H1 (cell line): ENCODE measurements at regions not wholly inside any gene's neighbourhood (a gene's known extent, or its start where the extent isn't known, plus 50 kb on each side); places are given as distances from the start of the nearest gene placed in this dataset.

Experiments
- CTCF ChIA-PET: fragments of 300-600 bp; sonication (Branson Sonifier 250); formaldehyde crosslinking; loops from one replicate; lab custom pipeline; 2021; ENCODE audit not compliant: partially characterized antibody; lab: Charles Lee
- POLR2A ChIA-PET: fragments of 300-600 bp; sonication (Branson Sonifier 250); formaldehyde crosslinking; loops from one replicate; lab custom pipeline; 2021; ENCODE audit warnings: inconsistent platforms; ENCODE audit not compliant: partially characterized antibody; lab: Charles Lee
- DNase-seq, 2 experiments: peaks; one replicate each; pipeline versions ENCODE4 v3.0.0 to v3.0.0-alpha.2; 2010 to 2022; ENCODE audit warnings: low spot score in 2 of 2, low read depth in 1 of 2, mixed read lengths in 1 of 2
- FAIRE-seq: peaks from 2 replicates; lab custom pipeline; 2011; peaks lifted over from hg19 to GRCh38; lab: Jason Lieb, UNC
- H2AFZ ChIP-seq: 2 replicates; pipeline ENCODE4 v1.8.1; 2012; ENCODE audit warnings: low read length, inconsistent platforms
- H2AK5ac ChIP-seq: 2 replicates; pipeline ENCODE4 v1.6.1; 2013; ENCODE audit warnings: low read depth, low read length
- H2BK120ac ChIP-seq: replicated peaks from 2 replicates; pipeline ENCODE3; 2013; ENCODE audit warnings: low read depth, low read length, inconsistent platforms
- H2BK12ac ChIP-seq: 2 replicates; pipeline ENCODE4 v1.6.1; 2013; ENCODE audit warnings: low read depth, low read length
- H2BK15ac ChIP-seq: 2 replicates; pipeline ENCODE4 v1.6.1; 2013; ENCODE audit warnings: low read length
- H2BK20ac ChIP-seq: 2 replicates; pipeline ENCODE4 v1.6.1; 2013; ENCODE audit warnings: low read length
- H2BK5ac ChIP-seq: 2 replicates; pipeline ENCODE4 v1.6.1; 2013; ENCODE audit warnings: low read depth, low read length
- H3K14ac ChIP-seq: 2 replicates; pipeline ENCODE4 v1.6.1; 2013; ENCODE audit warnings: inconsistent platforms; ENCODE audit not compliant: insufficient read length
- H3K18ac ChIP-seq: 2 replicates; pipeline ENCODE4 v1.6.1; 2013; ENCODE audit warnings: low read length; ENCODE audit errors: extremely low read depth
- H3K23ac ChIP-seq: 2 replicates; pipeline ENCODE4 v1.6.1; 2013; ENCODE audit warnings: inconsistent platforms; ENCODE audit not compliant: insufficient read length
- H3K23me2 ChIP-seq: 2 replicates; pipeline ENCODE4 v1.6.1; 2013; ENCODE audit warnings: low read depth, low read length
- H3K27ac ChIP-seq: 2 replicates; pipeline ENCODE4 v1.6.1; 2011; ENCODE audit warnings: low read depth, low read length, inconsistent platforms
- H3K27me3 ChIP-seq, 4 experiments: replicated peaks in 1 of 4; 1 replicate in 1 of 4; 2 replicates in 3 of 4; pipeline versions ENCODE4 v1.6.1 to v1.8.1; 2011 to 2013; ENCODE audit warnings: low read length in 3 of 4, mild to moderate bottlenecking in 3 of 4, inconsistent platforms in 2 of 4, mixed read lengths in 2 of 4, moderate library complexity in 1 of 4; ENCODE audit not compliant: control insufficient read depth in 3 of 4, insufficient read depth in 3 of 4; ENCODE audit errors: extremely low read depth in 1 of 4
- H3K36me3 ChIP-seq, 4 experiments: 2 replicates each; pipeline versions ENCODE4 v1.6.1 to v1.8.1; 2011 to 2013; ENCODE audit warnings: mild to moderate bottlenecking in 4 of 4, low read length in 3 of 4, moderate library complexity in 2 of 4, control low read depth in 1 of 4, inconsistent platforms in 1 of 4; ENCODE audit not compliant: insufficient read depth in 4 of 4, control insufficient read depth in 2 of 4
- H3K4ac ChIP-seq: replicated peaks from 2 replicates; pipeline ENCODE3; 2013; ENCODE audit warnings: low read length, low read depth, mixed read lengths, inconsistent platforms; ENCODE audit not compliant: insufficient read length
- H3K4me1 ChIP-seq, 4 experiments: replicated peaks in 1 of 4; 1 replicate in 1 of 4; 2 replicates in 3 of 4; pipeline versions ENCODE4 v1.6.1 to v1.8.1; 2011 to 2013; ENCODE audit warnings: low read length in 3 of 4, inconsistent platforms in 2 of 4, mixed read lengths in 1 of 4; ENCODE audit not compliant: insufficient read depth in 4 of 4, control insufficient read depth in 3 of 4
- H3K4me2 ChIP-seq, 2 experiments: 2 replicates each; pipeline versions ENCODE4 v1.6.1 to v1.8.1; 2011 to 2013; ENCODE audit warnings: low read depth in 2 of 2, low read length in 2 of 2, control low read depth in 1 of 2, inconsistent platforms in 1 of 2, mild to moderate bottlenecking in 1 of 2; ENCODE audit not compliant: insufficient read depth in 1 of 2
- H3K4me3 ChIP-seq, 4 experiments: fragments of 200-600, 300-600 bp in 1 of 4; sonication (generic), shearing (Covaris generic), sonication (Bioruptor Twin) in 1 of 4; 2 replicates each; pipeline versions ENCODE4 v1.5.1 to v1.8.1; 2011 to 2016; ENCODE audit warnings: low read length in 4 of 4, low read depth in 3 of 4, control low read depth in 2 of 4, inconsistent platforms in 2 of 4, mild to moderate bottlenecking in 2 of 4, mixed read lengths in 1 of 4, moderate library complexity in 1 of 4; ENCODE audit not compliant: insufficient read depth in 2 of 4; ENCODE audit errors: extremely low read depth in 1 of 4
- H3K56ac ChIP-seq: replicated peaks from 2 replicates; pipeline ENCODE3; 2013; ENCODE audit warnings: low read depth, mild to moderate bottlenecking, mixed read lengths, low read length, inconsistent platforms; ENCODE audit not compliant: insufficient read length
- H3K79me1 ChIP-seq: 2 replicates; pipeline ENCODE4 v1.6.1; 2013; ENCODE audit warnings: low read depth, low read length, control low read depth
- H3K79me2 ChIP-seq, 2 experiments: 2 replicates each; pipeline versions ENCODE4 v1.6.1 to v1.8.1; 2012 to 2013; ENCODE audit warnings: low read length in 2 of 2, mild to moderate bottlenecking in 2 of 2, inconsistent platforms in 1 of 2; ENCODE audit not compliant: insufficient read depth in 2 of 2, control insufficient read depth in 1 of 2
- H3K9ac ChIP-seq, 4 experiments: replicated peaks in 1 of 4; 1 replicate in 1 of 4; 2 replicates in 3 of 4; pipeline versions ENCODE4 v1.6.1 to v1.8.1; 2011 to 2013; ENCODE audit warnings: low read depth in 3 of 4, low read length in 3 of 4, control low read depth in 2 of 4, mild to moderate bottlenecking in 2 of 4, moderate library complexity in 2 of 4, inconsistent platforms in 1 of 4; ENCODE audit errors: extremely low read depth in 1 of 4
- H3K9me3 ChIP-seq, 2 experiments: 2 replicates each; pipeline versions ENCODE4 v1.6.1 to v1.8.1; 2012 to 2013; ENCODE audit warnings: mild to moderate bottlenecking in 2 of 2, moderate library complexity in 2 of 2, control low read depth in 1 of 2, inconsistent platforms in 1 of 2, low read depth in 1 of 2, low read length in 1 of 2, mixed read lengths in 1 of 2; ENCODE audit not compliant: insufficient read depth in 2 of 2
- H4K20me1 ChIP-seq, 2 experiments: replicated peaks in 1 of 2; 2 replicates each; pipeline versions ENCODE3 to v1.8.1; 2011 to 2013; ENCODE audit warnings: inconsistent platforms in 2 of 2, low read length in 2 of 2, mild to moderate bottlenecking in 1 of 2; ENCODE audit not compliant: insufficient read depth in 2 of 2, control insufficient read depth in 1 of 2
- H4K5ac ChIP-seq: 2 replicates; pipeline ENCODE4 v1.6.1; 2013; ENCODE audit warnings: low read length, low read depth, mixed read lengths, inconsistent platforms; ENCODE audit not compliant: insufficient read length
- H4K8ac ChIP-seq: 2 replicates; pipeline ENCODE4 v1.8.0; 2013; ENCODE audit warnings: mild to moderate bottlenecking, moderate library complexity, low read length, inconsistent platforms; ENCODE audit not compliant: insufficient read depth; ENCODE audit errors: extremely low read depth
- H4K91ac ChIP-seq: replicated peaks from 2 replicates; pipeline ENCODE3; 2013; ENCODE audit warnings: low read length, mixed read lengths, inconsistent platforms; ENCODE audit not compliant: insufficient read length
- RAD21 ChIP-seq, 2 experiments: IDR thresholded peaks in 1 of 2; conservative IDR thresholded peaks in 1 of 2; 2 replicates each; pipeline ENCODE4 v1.6.1; 2011; ENCODE audit warnings: low read depth in 2 of 2, low read length in 2 of 2, improper control_type of control experiment in 1 of 2, inconsistent platforms in 1 of 2, mild to moderate bottlenecking in 1 of 2, moderate library complexity in 1 of 2
- SAP30 ChIP-seq: fragments of 300-600 bp; sonication (generic); IDR thresholded peaks from 2 replicates; pipeline ENCODE4 v1.7.1; 2012; ENCODE audit warnings: low read length, moderate library complexity, mild to moderate bottlenecking, inconsistent platforms; ENCODE audit not compliant: insufficient read depth, insufficient replicate concordance
- SIN3A ChIP-seq, 2 experiments: IDR thresholded peaks in 1 of 2; conservative IDR thresholded peaks in 1 of 2; 2 replicates each; pipeline ENCODE4 v1.6.1; 2011 to 2012; ENCODE audit warnings: low read length in 2 of 2, improper control_type of control experiment in 1 of 2, low read depth in 1 of 2, mild to moderate bottlenecking in 1 of 2
- WGBS, 2 experiments: shearing (Covaris generic) in 1 of 2; methylation state at CpG; one replicate each; pipeline versions ENCODE4 v1.1.6 to v1.1.7; 2013 to 2015; ENCODE audit warnings: low lambda C conversion rate in 2 of 2, mixed read lengths in 2 of 2, inconsistent platforms in 1 of 2, low coverage in 1 of 2, missing lambda C conversion rate in 1 of 2; ENCODE audit not compliant: insufficient replicate concordance in 2 of 2, insufficient coverage in 1 of 2, insufficient read length in 1 of 2; ENCODE audit errors: extremely low coverage in 1 of 2, missing lambda C conversion rate in 1 of 2; 5-methylcytosine and 5-hydroxymethylcytosine counted together
- TF ChIP-seq, protein P1 (sequence below): IDR thresholded peaks from 2 replicates; pipeline ENCODE4 v1.6.1; 2011; ENCODE audit warnings: low read depth, mild to moderate bottlenecking, low read length; ENCODE audit not compliant: insufficient read depth

DNA sequence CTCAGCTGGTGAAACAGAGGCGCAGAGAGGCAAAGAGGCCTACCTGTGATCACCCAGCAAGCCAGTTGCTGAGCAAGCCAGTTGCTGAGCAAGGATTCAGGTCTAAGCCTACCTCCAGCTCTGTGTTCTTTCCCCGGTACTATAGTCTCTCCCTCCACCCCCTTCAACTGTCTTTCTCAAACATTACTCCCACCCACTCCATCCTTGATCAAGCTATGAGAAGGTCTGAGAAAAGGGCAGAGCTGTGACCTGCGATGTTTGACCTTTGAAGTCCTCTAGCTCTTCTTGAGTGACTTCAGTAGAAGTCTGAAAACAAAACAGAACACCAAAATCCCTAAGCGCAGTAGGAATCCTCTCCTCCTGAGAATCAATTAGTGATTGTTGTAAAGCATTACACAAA is 665.2 kb upstream of the ID2 start:
- WGBS, 2 experiments = 93% methylated on average over 4 of the region's 4 CpGs; no CpG with 5 or more reads in 1 of the 2 experiments
- Histone ChIP-seq H4K5ac (no peak overlapping the region), H3K14ac (no peak overlapping the region), H3K79me2 (no peaks in the 10 kb centered on the region), H2AK5ac (no peak overlapping the region), H3K4ac (no peak overlapping the region), H4K8ac (no peak overlapping the region), H3K23ac (no peak overlapping the region), H3K18ac (no peak overlapping the region), H3K79me1 (no peaks in the 10 kb centered on the region)
- TF ChIP-seq SAP30 (no peak), SIN3A (conservative IDR thresholded peaks at IDR 0.05 in 1 of 2, IDR thresholded peaks at IDR 0.05 in 1 of 2; ENCODE audit: low read depth in 1 of 2, low read length in 2 of 2) (no peak), RAD21 (IDR thresholded peaks at IDR 0.05 in 1 of 2, conservative IDR thresholded peaks at IDR 0.05 in 1 of 2; ENCODE audit: low read depth in 2 of 2, low read length in 2 of 2) (no peak)
- TF ChIP-seq, protein P1, sequence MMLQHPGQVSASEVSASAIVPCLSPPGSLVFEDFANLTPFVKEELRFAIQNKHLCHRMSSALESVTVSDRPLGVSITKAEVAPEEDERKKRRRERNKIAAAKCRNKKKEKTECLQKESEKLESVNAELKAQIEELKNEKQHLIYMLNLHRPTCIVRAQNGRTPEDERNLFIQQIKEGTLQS = no peak
- TF ChIP-seq, all 59 proteins: peak for 0
- FAIRE-seq (no peak), DNase-seq (no peak)
- Histone ChIP-seq H2BK20ac (no peak overlapping the region), H2BK5ac (no peak overlapping the region), H3K4me2 (no peak overlapping the region), H3K9ac (no peak overlapping the region), H4K20me1 (no peaks in the 10 kb centered on the region), H2BK15ac (no peak overlapping the region), H3K4me3 (no peak overlapping the region), H3K27me3 (no peaks in the 10 kb centered on the region; a peak in 1 of 7 replicates), H3K23me2 (no peaks in the 10 kb centered on the region), H2BK12ac (no peak overlapping the region), H2AFZ (no peak overlapping the region), H3K27ac (no peak overlapping the region), H3K4me1 (no peaks in the 10 kb centered on the region), H3K36me3 (no peaks in the 10 kb centered on the region), H3K9me3 (peaks cover 0 to 4% of the 10 kb centered on the region in 2 experiments; a peak in 1 of 4 replicates), H4K91ac (no peak overlapping the region), H3K56ac (no peak overlapping the region), H2BK120ac (no peak overlapping the region)
- ChIA-PET CTCF (interaction anchor here (1.2 kb wide), 1 partner anchor 116 kb away, joined by 3 read pairs; no protein-coding TSS in a partner anchor), POLR2A (interaction anchor here (1.1 kb wide), 1 partner anchor 23 kb away, joined by 3 read pairs; no protein-coding TSS in a partner anchor)
